GM11168 (cell line): ENCODE measurements at regions not wholly inside any gene's neighbourhood (a gene's known extent, or its start where the extent isn't known, plus 50 kb on each side); places are given as distances from the start of the nearest gene placed in this dataset.
"Not testable (repeated sequence)": the region's sequence is repeated elsewhere in the genome, so short reads cannot be mapped to it uniquely, and the experiment has no call there.

Source experiments
- in situ Hi-C: fragments of 300-500 bp; cut with MboI; formaldehyde crosslinking; loops from one replicate; pipeline ENCODE4 v1.12.0; 2022; ENCODE audit warnings: low sequenced_read_pairs; ENCODE audit not compliant: unreplicated experiment

DNA sequence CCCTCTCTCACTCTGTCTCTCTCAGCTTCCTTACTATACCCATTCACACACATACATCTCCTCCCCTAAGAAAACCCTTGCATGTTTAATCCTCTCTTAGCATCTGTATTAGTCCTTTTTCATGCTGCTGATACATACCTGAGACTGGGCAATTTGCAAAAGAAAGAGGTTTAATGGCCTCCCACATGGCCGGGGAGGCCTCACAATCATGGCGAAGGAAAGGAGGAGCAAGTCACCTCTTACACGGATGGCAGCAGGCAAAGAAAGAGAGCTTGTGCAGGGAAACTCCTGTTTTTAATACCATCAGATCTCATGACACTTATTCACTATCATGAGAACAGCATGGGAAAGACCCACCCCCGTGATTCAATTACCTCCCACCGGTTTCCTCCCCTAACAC, 398.5 kb upstream of the SASH1 start:
- in situ Hi-C loops: no loop called here

DNA sequence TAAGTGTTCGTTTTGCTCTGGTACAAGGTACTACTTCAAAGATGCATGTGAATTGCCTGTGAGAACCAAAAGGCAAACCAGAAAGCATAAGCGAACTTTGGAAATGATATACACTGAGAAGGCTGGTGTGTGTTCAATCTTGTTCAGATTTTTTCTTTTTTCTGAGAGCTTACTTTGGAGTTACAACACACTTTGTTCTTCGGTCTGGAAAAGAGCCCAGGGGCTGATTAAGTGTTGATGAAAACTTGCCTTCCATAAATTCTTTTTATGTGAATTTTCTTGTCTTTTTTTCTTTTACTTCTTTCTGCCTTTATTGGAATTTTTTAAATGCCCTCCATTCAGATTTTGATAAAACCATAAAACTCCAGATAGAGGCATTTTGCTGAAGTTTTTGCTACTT, 395.1 kb upstream of the SASH1 start:
- in situ Hi-C loops: no loop called here

DNA sequence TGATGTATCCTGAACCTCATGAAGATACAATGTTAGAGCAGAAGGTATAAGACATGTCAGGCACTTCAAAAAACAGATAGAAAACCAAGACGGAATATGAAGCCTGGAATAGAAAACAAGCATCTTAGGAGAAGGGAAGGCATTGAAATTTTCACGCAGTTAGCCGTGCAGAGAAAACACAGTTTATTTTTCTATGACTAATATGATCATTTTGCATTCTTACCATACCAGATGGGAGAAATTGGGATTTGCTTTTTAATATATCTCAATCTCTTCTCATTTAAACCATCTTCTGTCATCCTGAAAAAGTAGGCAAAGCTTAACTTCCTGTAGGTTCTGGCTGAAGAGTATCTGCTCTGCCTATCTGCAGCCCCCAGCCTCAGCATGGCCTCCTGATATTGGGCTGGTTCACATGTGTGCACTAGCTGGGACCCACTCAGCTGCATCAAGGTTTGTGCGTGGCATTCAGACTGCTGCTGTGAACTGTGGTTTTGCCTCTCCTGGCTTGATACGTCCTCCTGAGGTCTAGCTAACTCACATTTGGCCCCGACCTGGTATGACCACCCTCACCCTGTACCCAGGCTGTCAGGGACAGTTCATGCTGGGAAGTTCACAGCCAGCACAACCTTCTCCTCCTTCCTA, 392.5 kb upstream of the SASH1 start:
- in situ Hi-C loops: no loop called here

DNA sequence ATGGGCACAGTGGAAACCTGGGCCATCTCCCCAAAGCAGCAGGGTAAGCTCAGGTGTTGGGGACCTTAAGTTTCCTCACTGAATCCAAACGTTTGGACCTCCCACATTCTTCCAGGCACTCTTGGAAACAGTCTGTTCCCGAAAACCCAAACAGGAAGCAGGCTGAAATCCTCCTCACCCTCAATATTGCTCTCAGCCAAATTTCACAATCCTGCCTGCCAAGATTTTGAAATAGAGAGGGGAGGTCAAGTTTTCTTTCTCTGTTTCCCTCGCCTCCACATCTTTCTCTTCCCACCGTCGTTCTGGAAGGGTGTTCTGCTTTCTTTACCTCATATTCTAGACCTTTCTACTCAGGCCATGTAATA, 392.0 kb upstream of the SASH1 start:
- in situ Hi-C loops: no loop called here

DNA sequence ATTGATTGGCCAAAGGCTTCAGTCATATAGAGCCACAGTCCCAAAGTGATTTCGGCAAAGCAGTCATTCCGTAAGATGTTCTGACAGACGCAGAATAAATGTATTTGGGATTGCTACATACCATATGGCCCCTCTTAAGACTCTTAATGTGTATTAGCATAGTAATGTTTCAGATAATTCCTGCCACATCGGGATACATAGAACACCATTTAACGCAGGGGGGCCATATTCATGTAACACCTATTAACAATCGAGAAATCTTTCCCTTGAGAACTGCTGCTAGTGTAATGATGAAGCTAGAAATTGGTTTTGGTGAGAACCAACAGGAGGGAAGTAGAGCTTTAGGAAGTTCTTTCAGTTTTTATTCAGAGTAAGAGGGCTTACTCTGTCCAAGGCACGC, 390.9 kb upstream of the SASH1 start:
- in situ Hi-C loops: no loop called here

DNA sequence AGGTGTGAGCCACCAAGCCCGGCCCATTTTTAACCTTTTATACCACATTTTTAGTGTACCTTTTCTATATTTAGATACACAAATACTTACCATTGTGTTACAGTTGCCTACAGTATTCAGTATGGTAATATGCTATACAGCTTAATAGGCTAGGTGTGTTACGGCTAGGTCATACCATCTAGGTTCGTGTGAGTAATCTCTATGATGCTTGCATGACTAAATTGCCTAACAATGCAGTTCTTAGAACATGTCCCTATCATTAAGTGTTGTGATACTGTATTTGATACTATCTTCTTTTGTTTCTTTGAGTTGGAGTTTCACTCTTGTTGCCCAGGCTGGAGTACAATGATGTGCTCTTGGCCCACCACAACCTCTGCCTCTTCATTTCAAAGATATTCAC, 387.7 kb upstream of the SASH1 start:
- in situ Hi-C loops: no loop called here

DNA sequence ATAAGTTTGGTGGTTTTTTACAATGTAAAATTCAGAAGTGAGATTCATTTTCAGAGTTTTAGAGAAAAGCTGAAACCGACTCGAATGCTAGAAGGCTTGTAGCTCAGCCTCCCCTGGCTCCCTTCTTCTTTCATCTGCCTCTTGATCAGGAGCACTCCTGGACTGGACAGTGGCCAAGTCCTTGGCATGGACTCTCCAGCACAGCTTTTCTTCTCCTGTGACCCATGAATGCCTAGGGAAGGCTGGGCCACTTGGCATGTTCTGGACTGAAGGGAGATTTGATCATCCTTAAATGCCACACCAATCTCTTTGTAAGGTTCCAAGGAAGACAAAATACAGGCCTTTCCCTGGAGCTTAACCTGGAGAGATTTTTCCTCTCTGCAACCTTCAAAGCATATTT, 384.0 kb upstream of the SASH1 start:
- in situ Hi-C loops: no loop called here

DNA sequence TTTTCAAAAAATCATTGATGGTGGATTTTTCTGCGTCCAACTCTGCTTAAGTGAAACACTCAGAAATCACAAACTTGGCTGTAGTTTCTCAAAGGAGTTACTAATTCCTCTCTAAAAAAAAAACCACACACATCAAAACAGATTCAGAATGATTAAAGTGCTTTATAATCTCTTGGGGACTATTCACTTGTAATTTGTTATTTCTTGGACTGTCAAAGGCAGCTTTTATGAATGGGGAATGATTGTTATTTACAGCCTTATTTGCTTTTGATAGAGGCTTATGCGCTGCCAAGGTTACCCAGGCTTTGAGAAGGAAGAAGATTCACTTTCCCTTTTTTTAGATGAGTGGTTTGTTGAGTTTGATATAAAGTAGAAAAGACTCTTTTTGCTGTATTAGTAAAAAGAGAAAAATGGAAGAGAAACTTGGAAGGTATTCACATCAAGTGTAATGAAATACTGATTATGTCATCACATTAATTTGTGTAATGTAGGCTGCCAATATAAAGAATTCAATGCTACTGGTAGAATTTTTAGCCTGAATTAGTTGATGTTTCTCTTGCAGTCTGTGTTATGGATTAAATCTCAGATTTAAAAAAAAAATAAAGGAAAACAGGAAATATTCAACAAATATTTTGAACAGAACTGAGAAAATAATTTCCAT, 381.0 kb upstream of the SASH1 start:
- in situ Hi-C loops: no loop called here

DNA sequence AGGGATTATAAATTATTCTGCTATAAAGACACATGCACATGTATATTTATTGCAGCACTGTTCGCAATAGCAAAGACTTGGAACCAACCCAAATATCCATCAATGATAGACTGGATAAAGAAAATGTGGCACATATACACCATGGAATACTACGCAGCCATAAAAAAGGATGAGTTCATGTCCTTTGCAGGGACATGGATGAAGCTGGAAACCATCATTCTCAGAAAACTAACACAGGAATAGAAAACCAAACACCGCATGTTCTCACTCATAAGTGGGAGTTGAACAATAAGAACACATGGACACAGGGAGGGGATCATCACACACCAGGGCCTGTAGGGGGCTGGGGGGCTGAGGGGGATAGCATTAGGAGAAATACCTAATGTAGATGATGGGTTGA, 377.2 kb upstream of the SASH1 start:
- in situ Hi-C loops: not testable (repeated sequence)

DNA sequence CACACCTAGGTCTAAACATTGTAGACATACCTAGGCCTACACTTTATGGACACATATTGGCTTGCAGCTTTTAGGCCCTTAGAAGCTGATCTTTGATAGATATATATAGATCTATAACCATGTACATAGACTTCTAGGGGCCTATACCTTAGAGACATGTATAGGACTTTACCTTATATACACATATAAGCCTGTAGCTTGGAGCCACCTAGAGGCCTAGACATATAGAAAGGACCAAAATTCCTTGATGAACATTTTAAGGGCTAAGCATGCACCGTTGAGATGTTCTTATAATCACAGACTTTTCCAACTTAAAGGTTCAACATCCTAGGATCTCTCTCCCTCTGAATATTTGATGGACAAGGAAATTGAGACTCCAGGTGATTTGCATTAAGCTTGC, 371.7 kb upstream of the SASH1 start:
- in situ Hi-C loops: no loop called here

DNA sequence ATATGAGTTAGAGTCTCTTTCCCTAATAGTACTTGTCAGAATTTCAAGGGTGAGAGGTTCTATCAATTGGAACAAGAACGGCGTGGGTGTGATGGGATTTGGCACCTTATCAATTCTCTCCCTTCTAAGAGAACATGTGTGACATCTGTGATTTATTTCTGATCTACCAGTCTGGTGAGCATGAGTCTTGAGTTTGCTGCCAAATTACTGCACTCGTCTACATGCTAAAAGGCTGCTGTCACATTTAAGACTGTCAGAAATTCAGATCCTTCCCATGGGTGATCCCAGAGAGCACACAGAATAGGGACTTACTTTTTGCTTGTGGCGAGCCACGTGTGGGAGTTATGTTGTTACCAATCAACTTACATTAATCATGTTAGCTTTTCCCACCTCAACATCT, 370.2 kb upstream of the SASH1 start:
- in situ Hi-C loops: no loop called here

DNA sequence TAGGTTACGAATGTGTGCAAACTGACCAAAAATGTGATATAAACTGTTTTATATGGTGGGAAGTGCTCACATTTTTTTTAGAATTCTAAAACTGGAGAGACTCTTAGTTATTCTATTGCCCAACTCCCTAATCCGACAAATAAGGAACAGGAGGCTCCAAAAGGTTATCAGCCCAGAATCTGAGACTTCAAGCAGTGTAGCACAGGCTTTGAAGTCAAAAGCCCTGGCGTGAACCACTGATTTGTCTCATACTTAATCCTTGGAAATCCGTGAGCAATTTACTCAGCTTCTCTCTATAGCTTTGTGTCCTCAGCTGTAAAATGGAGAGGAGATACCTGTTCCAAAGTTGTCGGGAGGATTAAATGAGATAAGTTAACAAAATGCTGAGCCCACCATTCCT, 368.8 kb upstream of the SASH1 start:
- in situ Hi-C loops: no loop called here

DNA sequence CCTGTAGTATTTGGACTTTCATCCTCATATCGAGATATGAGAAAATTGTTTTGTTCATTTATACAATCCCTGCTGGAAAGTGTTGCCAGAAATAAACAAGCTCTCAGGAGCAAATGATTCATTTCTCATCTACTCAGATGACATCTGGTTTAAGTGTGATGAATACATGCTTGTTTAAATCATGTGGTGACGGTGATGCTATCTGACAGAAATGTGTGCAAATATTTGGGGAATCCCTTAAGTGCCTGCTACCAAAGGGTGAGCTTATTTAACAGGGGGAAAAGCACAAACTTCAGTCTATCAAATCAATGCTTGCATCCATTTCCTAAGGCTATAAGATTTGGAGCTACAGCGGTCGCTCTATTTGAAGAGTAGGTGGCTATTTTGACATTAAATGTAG, 368.3 kb upstream of the SASH1 start:
- in situ Hi-C loops: no loop called here

DNA sequence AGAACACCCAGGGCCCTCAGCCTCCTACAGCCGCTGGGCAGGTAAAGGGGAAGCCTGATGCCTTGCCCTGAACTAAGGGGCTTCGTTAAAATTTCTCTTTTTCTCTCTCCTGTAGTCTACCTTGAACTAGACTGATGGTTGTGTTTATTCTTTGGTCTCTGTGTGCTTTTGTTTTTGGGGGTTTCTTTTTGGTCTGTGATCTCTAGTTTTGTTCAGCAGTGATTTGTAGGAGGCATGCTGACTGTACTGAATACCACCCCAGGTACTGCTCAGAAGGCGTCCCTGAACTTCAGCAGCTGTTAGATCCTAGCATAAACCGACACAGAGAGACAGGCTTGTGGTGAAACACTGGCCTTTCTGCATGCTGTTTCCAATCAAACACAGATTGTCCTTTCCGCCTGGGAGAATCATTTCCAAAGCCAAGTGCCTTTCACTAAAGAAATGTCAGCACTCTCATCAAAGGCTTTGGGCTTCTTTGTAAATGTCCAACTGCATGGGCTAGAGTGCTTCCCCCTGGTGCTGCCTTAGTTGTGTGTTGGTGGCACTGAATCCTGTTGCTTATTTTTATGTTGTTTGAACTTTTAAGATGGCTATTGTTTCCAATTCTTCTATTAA, 364.7 kb upstream of the SASH1 start:
- in situ Hi-C loops: no loop called here

DNA sequence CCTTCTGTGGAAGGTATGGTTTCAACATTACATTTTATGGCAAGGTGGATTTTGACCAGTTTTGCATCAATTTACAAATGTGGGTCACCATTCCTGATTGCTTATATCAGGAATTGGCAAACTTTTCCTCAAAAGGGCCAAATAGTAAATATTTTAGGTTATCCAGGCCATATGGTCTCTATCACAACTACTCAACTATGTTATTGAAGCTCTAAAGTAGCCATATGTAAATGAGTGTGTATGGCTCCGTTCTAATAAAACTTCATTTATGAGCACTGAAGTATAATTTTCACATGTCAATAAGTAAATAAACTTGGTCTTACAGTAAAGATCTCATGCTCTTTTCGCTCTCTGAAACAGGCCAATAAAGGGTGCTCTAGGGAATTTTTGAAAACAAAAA, 362.7 kb upstream of the SASH1 start:
- in situ Hi-C loops: no loop called here

DNA sequence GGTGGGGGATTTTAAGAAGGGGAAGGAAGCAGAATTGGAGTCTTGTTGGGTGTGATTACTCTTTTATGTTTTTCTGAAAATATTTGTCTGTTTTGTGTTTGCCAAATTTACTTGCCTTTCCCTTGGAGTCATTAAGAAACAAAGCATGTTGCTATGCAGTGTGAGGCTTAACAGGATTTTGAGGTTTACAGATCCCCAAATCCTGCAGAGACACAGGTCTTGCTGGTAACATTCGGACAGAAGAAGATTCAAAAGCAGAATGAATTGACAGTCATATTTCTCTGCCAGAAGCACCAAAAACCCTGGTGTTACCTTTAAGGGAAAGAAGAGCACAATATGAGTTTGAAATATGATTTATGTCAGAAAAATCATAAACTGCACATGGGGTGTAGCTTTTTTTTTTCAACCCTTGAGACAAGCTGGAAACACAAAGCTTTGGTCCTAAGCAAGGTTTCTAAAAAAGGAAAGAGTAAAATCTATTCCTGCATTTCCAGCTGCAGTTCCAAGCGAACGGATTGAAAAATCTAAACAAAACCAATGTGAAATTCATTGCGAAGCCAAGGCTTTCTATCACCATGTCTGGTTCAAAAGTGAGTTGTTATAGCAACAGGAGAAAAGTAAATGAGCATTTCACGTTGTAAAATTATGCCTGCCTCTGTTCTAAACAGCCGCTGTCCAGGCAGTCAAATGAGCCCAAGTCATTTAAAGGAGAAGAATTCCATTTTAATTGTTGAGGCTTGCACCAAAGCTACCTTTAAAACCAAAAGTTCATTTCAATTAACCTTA, 358.9 kb upstream of the SASH1 start:
- in situ Hi-C loops: no loop called here

DNA sequence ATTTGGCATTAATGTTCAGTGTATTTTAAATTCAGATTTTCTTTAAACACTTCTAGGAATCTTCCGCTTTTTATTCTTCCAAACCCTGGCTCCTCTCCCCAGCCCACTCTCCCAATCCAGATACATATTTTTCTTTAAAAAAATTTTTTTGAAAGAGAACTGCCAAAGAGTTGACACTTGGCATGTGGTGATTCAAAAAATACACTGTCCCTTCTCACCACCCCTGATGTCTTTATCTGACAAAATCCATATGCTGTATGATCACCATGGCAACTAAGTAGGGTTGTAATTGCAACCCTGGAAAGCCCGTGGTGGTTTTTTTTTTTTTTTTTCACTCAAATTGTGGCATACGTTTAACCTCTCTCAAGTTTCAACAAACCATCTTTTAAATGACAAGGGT, 355.8 kb upstream of the SASH1 start:
- in situ Hi-C loops: no loop called here

DNA sequence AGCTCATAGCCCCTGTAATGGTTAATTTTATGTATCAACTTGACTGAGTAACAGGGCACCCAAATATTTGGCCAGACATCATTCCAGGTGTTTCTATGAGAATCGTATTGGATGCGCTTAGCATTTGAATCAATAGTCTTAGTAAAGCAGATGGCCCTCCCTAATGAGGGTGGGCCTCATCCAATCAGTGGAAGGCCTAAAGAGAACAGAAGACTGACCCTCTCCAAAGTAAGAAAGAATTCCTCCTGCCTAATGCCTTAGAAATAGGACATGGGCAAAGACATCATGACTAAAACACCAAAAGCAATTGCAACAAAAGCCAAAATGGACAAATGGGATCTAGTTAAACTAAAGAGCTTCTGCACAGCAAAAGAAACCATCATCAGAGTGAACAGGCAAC, 352.5 kb upstream of the SASH1 start:
- in situ Hi-C loops: no loop called here

DNA sequence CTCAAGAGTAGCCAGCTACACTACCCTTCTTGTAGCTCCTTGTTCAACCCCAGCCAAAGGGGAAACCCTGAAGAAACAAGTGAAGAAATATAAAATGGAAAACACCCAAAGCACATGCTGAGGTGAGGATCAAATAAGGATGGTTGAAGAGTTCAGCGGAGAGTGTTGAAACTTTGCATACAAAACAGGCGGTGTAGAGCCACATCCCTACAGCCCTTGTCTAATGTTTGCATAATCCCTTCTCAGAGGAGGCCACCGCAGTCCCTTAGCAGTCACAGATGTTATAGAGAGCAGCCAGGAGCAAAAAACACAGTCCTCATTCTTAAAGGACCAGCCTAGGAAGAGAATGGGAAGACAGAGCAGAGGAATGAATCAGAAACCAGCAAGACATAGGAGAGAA, 350.7 kb upstream of the SASH1 start:
- in situ Hi-C loops: no loop called here

DNA sequence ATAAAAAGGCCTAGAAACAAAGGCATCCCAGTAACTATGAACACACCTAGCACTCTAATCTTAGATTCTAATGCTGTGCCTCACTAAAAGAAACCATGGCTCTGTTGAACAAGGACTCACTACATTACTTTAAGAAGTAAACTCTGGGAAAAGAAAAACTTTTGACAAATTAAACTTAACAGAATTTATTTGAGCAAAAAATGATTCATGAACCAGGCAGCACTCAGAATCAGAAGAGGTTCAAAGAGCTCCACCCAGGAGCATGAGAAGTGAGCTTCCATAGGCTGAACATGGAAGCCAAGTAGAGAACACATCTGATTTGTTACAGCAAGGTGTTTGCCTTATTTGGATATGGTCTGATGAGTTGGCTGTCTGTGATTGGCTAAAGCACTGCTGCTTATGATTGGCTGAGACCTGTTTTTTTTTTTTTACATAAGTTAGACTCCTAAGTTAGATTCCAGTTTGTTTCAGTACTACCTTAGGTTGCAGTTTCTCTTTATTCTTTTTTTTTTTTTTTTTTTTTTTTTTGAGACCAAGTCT, 343.6 kb upstream of the SASH1 start:
- in situ Hi-C loops: no loop called here
